H9 (cell line): ENCODE measurements at regions not wholly inside any gene's neighbourhood (a gene's known extent, or its start where the extent isn't known, plus 50 kb on each side); places are given as distances from the start of the nearest gene placed in this dataset.

Experiments used
- DNase-seq: peaks from one replicate; pipeline ENCODE4 v3.0.0-alpha.2; 2017
- H2AFZ ChIP-seq: one replicate; pipeline ENCODE4 v1.6.1; 2013; ENCODE audit warnings: mild to moderate bottlenecking, low read length, control low read depth, moderate library complexity
- H2AK5ac ChIP-seq: 2 replicates; pipeline ENCODE4 v1.6.1; 2013; ENCODE audit warnings: low read length, control low read depth, mixed read lengths; ENCODE audit not compliant: insufficient read length
- H2BK120ac ChIP-seq: one replicate; pipeline ENCODE4 v1.6.1; 2013; ENCODE audit warnings: low read depth, mild to moderate bottlenecking, low read length, control low read depth, inconsistent platforms; ENCODE audit not compliant: poor library complexity, severe bottlenecking
- H2BK12ac ChIP-seq: 2 replicates; pipeline ENCODE4 v1.6.1; 2013; ENCODE audit warnings: low read length, control low read depth, mixed read lengths, low read depth; ENCODE audit not compliant: insufficient read length
- H2BK15ac ChIP-seq: 2 replicates; pipeline ENCODE4 v1.6.1; 2013; ENCODE audit warnings: low read depth, low read length, control low read depth
- H2BK20ac ChIP-seq: one replicate; pipeline ENCODE4 v1.6.1; 2013; ENCODE audit warnings: low read depth, mild to moderate bottlenecking, low read length, control low read depth, inconsistent platforms; ENCODE audit not compliant: poor library complexity, severe bottlenecking
- H2BK5ac ChIP-seq: 2 replicates; pipeline ENCODE4 v1.6.1; 2013; ENCODE audit warnings: low read length, control low read depth, mixed read lengths; ENCODE audit not compliant: insufficient read length
- H3K14ac ChIP-seq: 2 replicates; pipeline ENCODE4 v1.6.1; 2013; ENCODE audit warnings: low read length, control low read depth; ENCODE audit not compliant: insufficient read depth
- H3K18ac ChIP-seq: 2 replicates; pipeline ENCODE4 v1.6.1; 2013; ENCODE audit warnings: low read depth, mild to moderate bottlenecking, mixed read lengths, low read length, control low read depth; ENCODE audit not compliant: insufficient read length
- H3K23ac ChIP-seq: 2 replicates; pipeline ENCODE4 v1.6.1; 2013; ENCODE audit warnings: low read length, control low read depth, mixed read lengths, low read depth; ENCODE audit not compliant: insufficient read length
- H3K23me2 ChIP-seq: 2 replicates; pipeline ENCODE4 v1.6.1; 2013; ENCODE audit warnings: low read depth, mild to moderate bottlenecking, mixed read lengths, low read length, control low read depth; ENCODE audit not compliant: insufficient read length, poor library complexity, severe bottlenecking
- H3K27ac ChIP-seq: 2 replicates; pipeline ENCODE4 v1.5.1; 2013; ENCODE audit warnings: low read length, control low read depth, mixed read lengths, low read depth; ENCODE audit not compliant: insufficient read length
- H3K27me3 ChIP-seq: 2 replicates; pipeline ENCODE4 v1.6.1; 2013; ENCODE audit warnings: low read length, control low read depth, inconsistent platforms; ENCODE audit not compliant: insufficient read depth
- H3K4ac ChIP-seq: 2 replicates; pipeline ENCODE4 v1.6.1; 2013; ENCODE audit warnings: low read depth, mild to moderate bottlenecking, control low read depth, inconsistent platforms, low read length, moderate library complexity
- H3K4me1 ChIP-seq: 2 replicates; pipeline ENCODE4 v1.6.1; 2013; ENCODE audit warnings: low read length, control low read depth, inconsistent platforms; ENCODE audit not compliant: insufficient read depth
- H3K4me2 ChIP-seq: 2 replicates; pipeline ENCODE4 v1.6.1; 2013; ENCODE audit warnings: low read length, control low read depth, mixed read lengths; ENCODE audit not compliant: insufficient read length, insufficient read depth
- H3K56ac ChIP-seq: 2 replicates; pipeline ENCODE4 v1.6.1; 2013; ENCODE audit warnings: low read depth, mild to moderate bottlenecking, mixed read lengths, low read length, control low read depth; ENCODE audit not compliant: insufficient read length
- H3K79me1 ChIP-seq: 2 replicates; pipeline ENCODE4 v1.6.1; 2013; ENCODE audit warnings: low read depth, mild to moderate bottlenecking, moderate library complexity, low read length, control low read depth, inconsistent platforms; ENCODE audit not compliant: insufficient read depth, poor library complexity, severe bottlenecking
- H3K79me2 ChIP-seq: 2 replicates; pipeline ENCODE4 v1.6.1; 2013; ENCODE audit warnings: low read length, control low read depth, inconsistent platforms; ENCODE audit not compliant: insufficient read depth
- H3K9ac ChIP-seq: 2 replicates; pipeline ENCODE4 v1.6.1; 2013; ENCODE audit warnings: low read length, control low read depth, mixed read lengths; ENCODE audit not compliant: insufficient read length; ENCODE audit errors: extremely low read depth
- H3K9me3 ChIP-seq: one replicate; pipeline ENCODE4 v1.6.1; 2013; ENCODE audit warnings: low read depth, low read length, inconsistent platforms; ENCODE audit not compliant: control insufficient read depth
- H3T11ph ChIP-seq: one replicate; pipeline ENCODE4 v1.6.1; 2013; ENCODE audit warnings: mild to moderate bottlenecking, low read length, control low read depth, inconsistent platforms
- H4K20me1 ChIP-seq: one replicate; pipeline ENCODE4 v1.6.1; 2013; ENCODE audit not compliant: control insufficient read depth, insufficient read length, insufficient read depth
- H4K5ac ChIP-seq: 2 replicates; pipeline ENCODE4 v1.6.1; 2013; ENCODE audit warnings: low read depth, mild to moderate bottlenecking, mixed read lengths, low read length, control low read depth; ENCODE audit not compliant: insufficient read length
- H4K8ac ChIP-seq: replicated peaks from 2 replicates; pipeline ENCODE4 v1.6.1; 2013; ENCODE audit warnings: low read length, control low read depth, mixed read lengths, low read depth; ENCODE audit not compliant: insufficient read length
- H4K91ac ChIP-seq: 2 replicates; pipeline ENCODE4 v1.6.1; 2013; ENCODE audit warnings: low read depth, mild to moderate bottlenecking, moderate library complexity, mixed read lengths, low read length, control low read depth; ENCODE audit not compliant: insufficient read length
- H3K27ac Mint-ChIP-seq, 3 experiments: 2 replicates in 2 of 3; 3 replicates in 1 of 3; pipeline ENCODE4 v1.8.0; 2020 to 2021; ENCODE audit warnings: mixed read lengths in 3 of 3, mild to moderate bottlenecking in 1 of 3, moderate library complexity in 1 of 3
- H3K27me3 Mint-ChIP-seq: 2 replicates; pipeline ENCODE4 v1.8.0; 2021; ENCODE audit warnings: low read depth, mild to moderate bottlenecking, moderate library complexity, mixed read lengths
- H3K36me3 Mint-ChIP-seq, 3 experiments: 2 replicates in 2 of 3; 3 replicates in 1 of 3; pipeline ENCODE4 v1.8.0; 2020 to 2021; ENCODE audit warnings: low read depth in 3 of 3, mixed read lengths in 3 of 3; ENCODE audit not compliant: insufficient read depth in 1 of 3
- H3K4me1 Mint-ChIP-seq, 2 experiments: 2 replicates each; pipeline ENCODE4 v1.8.0; 2020; ENCODE audit warnings: mixed read lengths in 2 of 2
- H3K4me3 Mint-ChIP-seq, 2 experiments: 2 replicates in 1 of 2; 3 replicates in 1 of 2; pipeline ENCODE4 v1.8.0; 2020 to 2021; ENCODE audit warnings: mild to moderate bottlenecking in 2 of 2, mixed read lengths in 2 of 2, moderate library complexity in 1 of 2
- H3K9me3 Mint-ChIP-seq, 2 experiments: 2 replicates in 1 of 2; 3 replicates in 1 of 2; pipeline ENCODE4 v1.8.0; 2020; ENCODE audit warnings: mild to moderate bottlenecking in 2 of 2, mixed read lengths in 2 of 2, moderate library complexity in 1 of 2
- WGBS: extraction: QIAGEN DNeasy Blood & Tissue Kit; methylation state at CpG from one replicate; pipeline ENCODE4 v1.1.7; 2013; ENCODE audit warnings: missing lambda C conversion rate, low lambda C conversion rate, mixed read lengths; ENCODE audit not compliant: insufficient read length; ENCODE audit errors: extremely low coverage; 5-methylcytosine and 5-hydroxymethylcytosine counted together
- TF ChIP-seq, protein P1 (sequence below): fragments of 200-600 bp; sonication (generic); conservative IDR thresholded peaks from 3 replicates; pipeline ENCODE4 v1.8.0; 2021; ENCODE audit warnings: antibody characterized with exemption, mild to moderate bottlenecking

GRCh38 chr9:1882711-1883403, 132.3 kb upstream of the SMARCA2 start:
- Histone ChIP-seq H2BK5ac (no peak overlapping the region), H3K23ac (no peak overlapping the region), H2BK12ac (no peak overlapping the region), H4K91ac (no peak overlapping the region), H3K4me1 (no peaks in the 10 kb centered on the region), H3K9me3 (no peaks in the 10 kb centered on the region), H4K8ac (no peak overlapping the region), H3K4ac (no peak overlapping the region), H2BK15ac (no peak overlapping the region), H3K14ac (no peak overlapping the region), H3K23me2 (no peaks in the 10 kb centered on the region), H2BK20ac (no peak overlapping the region), H3T11ph (no peak overlapping the region), H4K20me1 (no peaks in the 10 kb centered on the region), H3K4me2 (no peak overlapping the region), H2BK120ac (no peak overlapping the region), H3K27ac (no peak overlapping the region), H3K79me2 (no peaks in the 10 kb centered on the region), H2AFZ (no peak overlapping the region), H2AK5ac (no peak overlapping the region), H4K5ac (no peak overlapping the region), H3K79me1 (no peaks in the 10 kb centered on the region), H3K56ac (no peak overlapping the region), H3K9ac (no peak overlapping the region), H3K18ac (no peak overlapping the region), H3K27me3 (no peaks in the 10 kb centered on the region)
- H3K36me3 Mint-ChIP-seq, result no peaks in the 10 kb centered on the region
- WGBS, result no CpG with 5 or more reads among the region's 4 CpGs
- no peak overlapping the region for H3K4me3 Mint-ChIP-seq
- no peak for DNase-seq
- TF ChIP-seq, protein P1, sequence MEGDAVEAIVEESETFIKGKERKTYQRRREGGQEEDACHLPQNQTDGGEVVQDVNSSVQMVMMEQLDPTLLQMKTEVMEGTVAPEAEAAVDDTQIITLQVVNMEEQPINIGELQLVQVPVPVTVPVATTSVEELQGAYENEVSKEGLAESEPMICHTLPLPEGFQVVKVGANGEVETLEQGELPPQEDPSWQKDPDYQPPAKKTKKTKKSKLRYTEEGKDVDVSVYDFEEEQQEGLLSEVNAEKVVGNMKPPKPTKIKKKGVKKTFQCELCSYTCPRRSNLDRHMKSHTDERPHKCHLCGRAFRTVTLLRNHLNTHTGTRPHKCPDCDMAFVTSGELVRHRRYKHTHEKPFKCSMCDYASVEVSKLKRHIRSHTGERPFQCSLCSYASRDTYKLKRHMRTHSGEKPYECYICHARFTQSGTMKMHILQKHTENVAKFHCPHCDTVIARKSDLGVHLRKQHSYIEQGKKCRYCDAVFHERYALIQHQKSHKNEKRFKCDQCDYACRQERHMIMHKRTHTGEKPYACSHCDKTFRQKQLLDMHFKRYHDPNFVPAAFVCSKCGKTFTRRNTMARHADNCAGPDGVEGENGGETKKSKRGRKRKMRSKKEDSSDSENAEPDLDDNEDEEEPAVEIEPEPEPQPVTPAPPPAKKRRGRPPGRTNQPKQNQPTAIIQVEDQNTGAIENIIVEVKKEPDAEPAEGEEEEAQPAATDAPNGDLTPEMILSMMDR, result no peak
- H3K4me1 Mint-ChIP-seq, result no peaks in the 10 kb centered on the region
- H3K27ac Mint-ChIP-seq, result no peak overlapping the region
- peaks cover 2 to 3% of the 10 kb centered on the region in 2 experiments; a peak in 2 of 5 replicates for H3K9me3 Mint-ChIP-seq
- H3K27me3 Mint-ChIP-seq, result peaks cover 3% of the 10 kb centered on the region
